Panc1 (cell line): ENCODE measurements at regions not wholly inside any gene's neighbourhood (a gene's known extent, or its start where the extent isn't known, plus 50 kb on each side); places are given as distances from the start of the nearest gene placed in this dataset.

Experiments
- ATAC-seq: fragments of 200-7000 bp; cut with Tn5 transposase; 2 replicates; pipeline ENCODE4 v1.9.1; 2020; ENCODE audit warnings: mild to moderate bottlenecking, moderate library complexity
- BruUV-seq: library from RNA; stranded (reverse); fragments of 400-500 nt; replicated peaks from 2 replicates; lab custom pipeline; 2021; lab: Mats Ljungman, UMichigan
- CTCF ChIA-PET: fragments of 300-600 bp; sonication (Branson Sonifier 250); formaldehyde crosslinking; loops from one replicate; lab custom pipeline; 2022; ENCODE audit warnings: antibody characterized with exemption; lab: Charles Lee
- POLR2A ChIA-PET: fragments of 300-600 bp; sonication (Branson Sonifier 250); formaldehyde crosslinking; loops from one replicate; lab custom pipeline; 2022; ENCODE audit warnings: antibody characterized with exemption; lab: Charles Lee
- DNase-seq: peaks from one replicate; pipeline ENCODE4 v3.0.0-alpha.2; 2010; ENCODE audit warnings: low read depth, low spot score
- H3K27ac ChIP-seq: 2 replicates; pipeline ENCODE4 v1.5.1; 2011; ENCODE audit warnings: mild to moderate bottlenecking, low read length, inconsistent platforms
- H3K27me3 ChIP-seq: fragments of 200-500 bp; sonication (Bioruptor generic); 2 replicates; pipeline ENCODE4 v1.6.0; 2014; ENCODE audit warnings: low read length, inconsistent platforms; ENCODE audit not compliant: control insufficient read depth, insufficient read depth
- H3K36me3 ChIP-seq: fragments of 200-500 bp; sonication (Bioruptor generic); 2 replicates; pipeline ENCODE4 v1.5.1; 2014; ENCODE audit warnings: inconsistent platforms, mild to moderate bottlenecking, low read length, moderate library complexity; ENCODE audit not compliant: control insufficient read depth, insufficient read depth
- H3K4me1 ChIP-seq: 2 replicates; pipeline ENCODE4 v1.5.1; 2011; ENCODE audit warnings: inconsistent platforms, mild to moderate bottlenecking, low read length, moderate library complexity; ENCODE audit not compliant: control insufficient read depth, insufficient read depth
- H3K4me3 ChIP-seq, 2 experiments: 2 replicates each; pipeline ENCODE4 v1.5.1; 2011 to 2012; ENCODE audit warnings: low read depth in 2 of 2, low read length in 2 of 2, mild to moderate bottlenecking in 2 of 2, inconsistent platforms in 1 of 2, moderate library complexity in 1 of 2
- H3K9me3 ChIP-seq: fragments of 200-500 bp; sonication (Bioruptor generic); 2 replicates; pipeline ENCODE4 v1.5.1; 2014; ENCODE audit warnings: low read depth, mild to moderate bottlenecking, inconsistent platforms, low read length, moderate library complexity; ENCODE audit not compliant: control insufficient read depth, insufficient read depth
- CTCF ChIP-seq: fragments of 450-650 bp; IDR thresholded peaks from 2 replicates; pipeline ENCODE4 v1.5.1; 2017; ENCODE audit warnings: mild to moderate bottlenecking
- POLR2AphosphoS5 ChIP-seq: IDR thresholded peaks from 2 replicates; pipeline ENCODE4 v1.6.1; 2012; ENCODE audit warnings: mild to moderate bottlenecking, low read depth, low read length, moderate library complexity
- REST ChIP-seq, 2 experiments: IDR thresholded peaks; 2 replicates each; pipeline ENCODE4 v1.6.1; 2011 to 2012; ENCODE audit warnings: low read depth in 2 of 2, control low read depth in 1 of 2, low read length in 1 of 2, mild to moderate bottlenecking in 1 of 2, moderate library complexity in 1 of 2; ENCODE audit not compliant: insufficient read depth in 1 of 2
- SIN3A ChIP-seq: IDR thresholded peaks from 2 replicates; pipeline ENCODE4 v1.6.1; 2012; ENCODE audit warnings: low read depth, mild to moderate bottlenecking, low read length, moderate library complexity, borderline replicate concordance; ENCODE audit not compliant: insufficient read depth
- TCF7L2 ChIP-seq: IDR thresholded peaks from 2 replicates; pipeline ENCODE4 v1.6.1; 2011; ENCODE audit warnings: mild to moderate bottlenecking, low read depth, low read length, inconsistent platforms
- in situ Hi-C: cut with HindIII; loops from 2 replicates; pipeline ENCODE4 v1.10.0; 2016; ENCODE audit warnings: low sequenced_read_pairs, low pct_unique_long_range_greater_than_20kb
- intact Hi-C: fragments of 100-400 bp; cut with micrococcal nuclease; formaldehyde crosslinking; loops from one replicate; pipeline ENCODE4 v1.10.0; 2022; ENCODE audit not compliant: unreplicated experiment

GRCh38 chr13:107574517-107575210, 640.7 kb downstream of the LIG4 start:
- ChIA-PET CTCF (no interaction called here), POLR2A (no interaction called here)
- no peaks in the 10 kb centered on the region for H3K4me1 ChIP-seq
- no peak overlapping the region for H3K27ac ChIP-seq
- in situ Hi-C loops, result no loop called here
- intact Hi-C loops, result no loop called here
- BruUV-seq, result no TSS peak
- no peaks in the 10 kb centered on the region for H3K9me3 ChIP-seq
- TF ChIP-seq REST (IDR thresholded peaks at IDR 0.05; ENCODE audit: insufficient read depth in 1 of 2, low read depth in 2 of 2, low read length in 1 of 2), result no peak
- no peak for TF ChIP-seq TCF7L2
- TF ChIP-seq POLR2AphosphoS5, result no peak
- TF ChIP-seq CTCF, result no peak
- TF ChIP-seq SIN3A, result no peak
- H3K27me3 ChIP-seq, result no peaks in the 10 kb centered on the region
- no peak for ATAC-seq
- no peak for DNase-seq
- H3K4me3 ChIP-seq, result no peak overlapping the region
- no peaks in the 10 kb centered on the region for H3K36me3 ChIP-seq

GRCh38 chr13:107573184-107573583, 642.2 kb downstream of the LIG4 start:
- no TSS peak for BruUV-seq
- DNase-seq, result no peak
- POLR2A ChIA-PET, result no interaction called here
- Histone ChIP-seq H3K27ac (no peak overlapping the region), H3K9me3 (no peaks in the 10 kb centered on the region), H3K4me3 (no peak overlapping the region), H3K36me3 (no peaks in the 10 kb centered on the region), H3K27me3 (no peaks in the 10 kb centered on the region), H3K4me1 (no peaks in the 10 kb centered on the region)
- no peak for ATAC-seq
- CTCF ChIA-PET, result no interaction called here
- in situ Hi-C loops, result no loop called here
- TF ChIP-seq POLR2AphosphoS5, result no peak
- no peak for TF ChIP-seq SIN3A
- no peak for TF ChIP-seq CTCF
- no peak for TF ChIP-seq REST (IDR thresholded peaks at IDR 0.05; ENCODE audit: insufficient read depth in 1 of 2, low read depth in 2 of 2, low read length in 1 of 2)
- TF ChIP-seq TCF7L2, result no peak
- intact Hi-C loops, result no loop called here
